Upper lobe of left lung (tissue), 4 donors: ENCODE measurements at regions not wholly inside any gene's neighbourhood (a gene's known extent, or its start where the extent isn't known, plus 50 kb on each side); places are given as distances from the start of the nearest gene placed in this dataset.

Experiments
- POLR2A ChIP-seq, 4 donors: fragments of 450-650 bp; IDR thresholded peaks; one replicate each; pipeline ENCODE4 v1.5.1; 2016 to 2017; ENCODE audit warnings: antibody characterized with exemption in 4 of 4, mild to moderate bottlenecking in 2 of 4
- POLR2AphosphoS5 ChIP-seq, 2 donors: sonication (generic); formaldehyde crosslinking; IDR thresholded peaks; one replicate each; pipeline ENCODE4 v1.5.1; 2017; ENCODE audit warnings: antibody characterized with exemption in 2 of 2
- TF ChIP-seq, protein P1 (sequence below), 6 experiments: fragments of 450-650 bp in 4 of 6; fragments of 200-600 bp in 2 of 6; sonication (generic) in 2 of 6; IDR thresholded peaks; one replicate each; pipeline ENCODE4 v1.5.1; 2016 to 2019; ENCODE audit warnings: antibody characterized with exemption in 6 of 6

- TF ChIP-seq, protein P1, sequence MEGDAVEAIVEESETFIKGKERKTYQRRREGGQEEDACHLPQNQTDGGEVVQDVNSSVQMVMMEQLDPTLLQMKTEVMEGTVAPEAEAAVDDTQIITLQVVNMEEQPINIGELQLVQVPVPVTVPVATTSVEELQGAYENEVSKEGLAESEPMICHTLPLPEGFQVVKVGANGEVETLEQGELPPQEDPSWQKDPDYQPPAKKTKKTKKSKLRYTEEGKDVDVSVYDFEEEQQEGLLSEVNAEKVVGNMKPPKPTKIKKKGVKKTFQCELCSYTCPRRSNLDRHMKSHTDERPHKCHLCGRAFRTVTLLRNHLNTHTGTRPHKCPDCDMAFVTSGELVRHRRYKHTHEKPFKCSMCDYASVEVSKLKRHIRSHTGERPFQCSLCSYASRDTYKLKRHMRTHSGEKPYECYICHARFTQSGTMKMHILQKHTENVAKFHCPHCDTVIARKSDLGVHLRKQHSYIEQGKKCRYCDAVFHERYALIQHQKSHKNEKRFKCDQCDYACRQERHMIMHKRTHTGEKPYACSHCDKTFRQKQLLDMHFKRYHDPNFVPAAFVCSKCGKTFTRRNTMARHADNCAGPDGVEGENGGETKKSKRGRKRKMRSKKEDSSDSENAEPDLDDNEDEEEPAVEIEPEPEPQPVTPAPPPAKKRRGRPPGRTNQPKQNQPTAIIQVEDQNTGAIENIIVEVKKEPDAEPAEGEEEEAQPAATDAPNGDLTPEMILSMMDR (IDR thresholded peaks at IDR 0.05), result no peak
- TF ChIP-seq POLR2A (IDR thresholded peaks at IDR 0.05) (no peak), POLR2AphosphoS5 (IDR thresholded peaks at IDR 0.05) (no peak)
Observed at GRCh38 chr1:234854645-234855039, 244.7 kb upstream of the IRF2BP2 start.
